ENCODE measurements at regions not wholly inside any gene's neighbourhood (a gene's known extent, or its start where the extent isn't known, plus 50 kb on each side); places are given as distances from the start of the nearest gene placed in this dataset.

DNA sequence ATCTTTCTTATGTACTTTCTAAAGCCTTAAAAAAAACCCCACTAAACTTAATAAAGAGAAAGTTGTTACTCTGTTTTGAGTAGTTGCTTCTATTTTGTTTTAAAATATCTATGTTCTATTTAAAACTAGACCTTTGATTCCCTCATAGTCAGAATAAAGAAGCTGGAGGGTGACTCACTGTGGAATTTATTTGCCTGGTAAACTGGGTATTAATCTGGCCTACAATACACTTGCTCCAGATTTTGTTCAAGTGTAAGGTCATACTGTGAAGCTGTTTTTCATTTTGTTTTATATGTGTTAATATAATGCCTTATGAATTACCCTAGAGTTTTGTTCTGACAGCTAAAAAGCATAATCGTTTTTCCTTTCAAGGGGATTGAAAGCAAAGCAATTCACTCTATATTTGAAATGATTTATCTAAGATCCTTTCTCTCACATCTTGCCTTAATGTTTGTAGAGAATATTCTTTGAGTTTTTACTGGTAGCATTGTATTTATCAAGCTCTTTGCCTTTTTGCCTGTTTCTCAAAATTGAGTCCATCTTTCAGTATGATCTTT is 277.4 kb upstream of the PITX2 start:
- no peak for DNase-seq

DNA sequence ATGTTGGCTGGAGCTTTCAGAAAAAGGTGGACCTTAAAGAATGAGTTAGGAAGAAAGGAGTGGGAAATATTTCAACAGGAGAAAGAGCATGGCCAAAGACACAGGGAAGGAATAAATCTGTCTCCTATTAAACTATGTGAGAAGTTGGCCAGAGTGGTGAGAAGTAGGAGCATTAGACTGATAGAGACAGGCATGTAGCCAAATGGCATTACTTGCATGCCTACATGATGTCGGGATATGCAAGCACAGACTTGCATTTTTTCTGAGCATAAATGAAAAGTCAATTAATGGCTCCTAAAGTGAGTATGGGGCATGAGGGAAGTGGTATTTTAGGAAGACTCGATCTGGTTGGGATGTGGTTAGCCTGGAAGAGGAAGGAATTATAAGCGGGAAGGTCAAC is 279.6 kb upstream of the PITX2 start:
- no peak for DNase-seq

GRCh38 chr4:110904435-110905065 is 281.7 kb upstream of the PITX2 start:
- DNase-seq, result no peak

GRCh38 chr4:110905367-110905766 is 282.5 kb upstream of the PITX2 start:
- no peak for DNase-seq

DNA sequence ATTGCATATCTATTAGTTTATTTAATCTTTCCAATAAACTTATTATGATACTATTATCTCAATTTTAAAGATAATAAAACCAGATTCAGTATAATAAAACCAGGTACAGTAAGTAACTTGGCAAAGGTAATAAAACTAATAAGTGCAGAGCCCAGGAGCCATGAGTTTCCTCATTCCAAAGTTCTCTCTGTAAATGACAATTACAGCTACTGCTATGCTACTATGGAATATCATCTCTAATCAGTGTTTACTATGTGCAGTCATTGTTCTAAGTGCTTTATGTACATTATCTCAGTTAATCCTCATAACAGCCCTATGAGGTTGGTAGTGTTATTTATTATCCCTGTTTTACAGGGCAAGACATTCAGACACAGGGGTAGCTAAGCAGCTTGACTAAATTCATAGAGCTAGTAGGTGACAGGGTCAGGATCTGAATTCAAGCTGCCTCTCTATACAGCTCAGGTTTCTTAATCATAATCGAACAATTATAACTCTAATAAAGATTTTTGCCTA is 285.0 kb upstream of the PITX2 start:
- no peak for DNase-seq

DNA sequence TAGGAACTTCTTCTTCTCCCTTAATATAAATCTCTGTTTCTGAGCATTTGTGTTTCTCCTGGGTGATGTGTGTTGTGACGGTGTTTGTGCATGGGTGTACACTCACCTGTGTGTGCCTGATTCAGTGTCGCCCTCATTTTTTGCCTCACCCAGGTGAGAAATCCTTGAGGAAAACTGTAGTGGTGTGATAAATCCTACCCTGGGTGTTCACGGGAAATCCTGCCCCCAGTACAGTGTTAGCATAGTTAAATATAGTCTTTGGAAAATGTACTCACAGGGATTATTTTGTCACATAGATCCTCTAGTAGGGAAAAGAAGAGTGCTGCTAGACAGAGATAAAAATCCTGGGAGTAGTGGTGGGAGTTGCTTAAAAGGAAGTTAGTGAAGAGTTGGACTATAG is 291.9 kb upstream of the PITX2 start:
- no peak for DNase-seq

DNA sequence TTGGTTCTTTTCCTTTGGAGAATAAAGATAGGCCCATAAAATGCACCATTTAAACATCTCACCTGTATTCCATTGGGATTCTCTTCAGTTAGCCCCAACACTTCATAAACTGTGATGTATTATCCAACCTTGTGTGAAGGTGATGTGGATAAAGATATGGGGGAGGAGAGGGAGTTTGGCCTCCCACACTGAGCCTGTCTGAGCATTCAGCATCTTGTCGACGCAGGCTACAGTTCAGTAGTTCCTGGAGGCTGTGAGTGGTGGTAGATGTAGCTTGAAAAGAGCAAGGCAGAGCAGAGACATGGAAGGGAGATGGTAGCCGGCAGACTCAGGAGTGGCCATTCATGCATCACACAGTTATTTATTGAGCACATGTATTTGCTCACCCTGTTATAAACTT is 292.4 kb upstream of the PITX2 start:
- no peak for DNase-seq

- DNase-seq, result no peak
Measured at GRCh38 chr4:110916505-110916904, 293.6 kb upstream of the PITX2 start.

GRCh38 chr4:110917835-110918234 is 295.0 kb upstream of the PITX2 start:
- no peak for DNase-seq

- no peak for DNase-seq
Measured at GRCh38 chr4:110920990-110921389, 298.1 kb upstream of the PITX2 start.

- no peak for DNase-seq
Measured at GRCh38 chr4:110924761-110925160, 301.9 kb upstream of the PITX2 start.

DNA sequence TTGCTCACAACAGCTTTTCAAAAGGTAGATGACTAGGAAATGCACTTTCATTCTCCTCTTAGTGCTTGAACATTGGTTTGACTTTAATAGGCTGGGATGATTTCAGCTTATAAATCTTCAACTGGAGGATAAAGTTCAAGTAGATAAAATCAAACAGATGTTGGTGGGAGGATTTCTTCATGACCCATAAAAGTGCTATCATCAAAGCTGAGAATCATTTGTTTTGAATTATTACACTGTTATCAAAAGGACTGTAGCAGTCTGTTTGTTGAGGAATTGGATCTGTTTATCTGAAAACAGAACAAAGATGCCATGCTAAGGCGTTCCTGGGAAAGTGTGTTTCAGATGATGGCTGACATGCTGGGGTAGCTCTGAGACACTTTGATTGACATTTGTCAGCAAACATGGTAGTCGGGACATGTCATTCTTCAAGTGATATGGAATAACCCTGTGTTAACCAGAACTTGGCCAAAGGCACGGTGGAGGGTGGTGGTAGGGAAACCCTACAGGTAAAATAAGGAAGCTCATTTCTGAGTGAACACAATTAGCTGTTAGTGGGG is 304.0 kb upstream of the PITX2 start:
- DNase-seq, result no peak

DNA sequence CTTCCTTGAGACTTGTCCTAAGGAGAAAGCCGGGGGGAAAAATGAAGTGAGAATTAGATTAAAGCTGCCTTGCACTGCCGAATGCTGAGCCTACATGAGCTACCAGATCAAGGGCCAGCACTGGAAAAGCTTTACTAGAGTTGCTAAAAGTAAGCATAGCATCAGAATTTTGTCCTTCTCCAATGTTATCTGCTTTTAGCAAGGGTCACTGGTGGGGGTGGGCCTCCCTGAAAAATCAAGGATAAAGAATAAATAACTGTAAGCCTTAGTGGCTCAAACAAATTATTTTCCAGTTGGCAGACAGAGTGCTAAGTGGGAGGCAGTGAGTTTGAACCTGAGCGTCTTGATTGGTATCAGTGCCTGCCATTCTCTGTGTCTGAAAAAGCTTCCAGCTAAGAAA is 310.5 kb upstream of the PITX2 start:
- DNase-seq, result no peak

- no peak for DNase-seq
Measured at GRCh38 chr4:110944501-110944900, 321.6 kb upstream of the PITX2 start.

DNA sequence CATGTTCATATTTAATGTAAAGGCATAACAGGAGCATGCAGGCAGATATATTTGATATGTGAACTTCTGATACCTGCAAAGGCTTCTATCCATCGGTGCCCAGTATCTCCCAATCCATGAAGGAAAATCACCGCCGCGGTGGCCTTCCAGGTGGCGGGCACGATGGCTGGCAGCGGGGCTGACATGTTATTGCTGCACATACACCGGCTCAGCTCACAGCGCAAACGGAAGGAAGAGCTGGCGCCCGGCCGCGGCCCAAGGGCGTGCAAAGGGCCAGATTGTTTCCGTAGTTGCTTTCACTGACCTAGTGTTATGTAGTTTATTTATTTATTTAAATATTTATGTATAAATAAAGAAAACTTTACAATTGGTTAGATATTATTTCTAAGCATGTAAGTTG is 322.7 kb upstream of the PITX2 start:
- DNase-seq, result no peak

DNA sequence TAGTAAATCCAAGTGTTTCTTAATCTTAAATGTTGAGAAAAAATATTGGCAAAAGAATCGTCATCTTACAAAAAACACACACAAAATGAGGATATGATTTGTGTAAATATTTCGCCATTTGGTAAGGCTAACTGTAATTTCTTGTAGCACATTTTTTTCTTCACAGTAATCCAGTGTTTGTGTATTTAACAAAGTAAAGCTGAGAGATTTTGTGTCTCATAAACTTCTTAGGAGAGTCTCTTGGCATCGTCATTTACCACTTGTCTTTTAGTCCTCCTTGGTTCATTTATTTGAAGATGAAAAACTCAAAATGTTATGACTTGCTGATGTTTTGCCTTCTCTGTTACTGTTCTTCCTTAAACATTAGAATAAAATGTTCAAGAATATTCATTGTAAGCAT is 326.7 kb upstream of the PITX2 start:
- DNase-seq, result no peak

GRCh38 chr4:110950731-110951130 is 327.9 kb upstream of the PITX2 start:
- DNase-seq, result no peak

DNA sequence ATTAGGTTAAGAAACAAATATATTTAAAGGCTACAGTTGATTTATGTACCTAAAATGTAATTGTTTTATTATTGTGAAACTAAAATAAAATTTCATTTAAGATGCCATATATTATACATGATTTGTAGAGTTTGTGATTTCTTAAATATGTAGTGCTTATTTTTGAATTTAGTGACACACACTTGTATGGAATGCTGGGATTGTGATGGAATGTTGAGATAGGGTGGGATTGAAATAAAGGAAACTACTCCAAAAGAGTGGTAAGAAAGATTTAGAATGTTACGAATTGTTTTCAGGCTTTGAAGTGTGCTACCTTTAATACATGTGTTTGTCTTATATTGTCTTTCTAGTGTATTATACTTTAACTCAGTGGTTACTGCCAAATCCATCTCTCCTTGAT is 330.3 kb upstream of the PITX2 start:
- no peak for DNase-seq

GRCh38 chr4:110953898-110954297 is 331.0 kb upstream of the PITX2 start:
- DNase-seq, result no peak

GRCh38 chr4:110955748-110956147 is 332.9 kb upstream of the PITX2 start:
- DNase-seq, result no peak

DNA sequence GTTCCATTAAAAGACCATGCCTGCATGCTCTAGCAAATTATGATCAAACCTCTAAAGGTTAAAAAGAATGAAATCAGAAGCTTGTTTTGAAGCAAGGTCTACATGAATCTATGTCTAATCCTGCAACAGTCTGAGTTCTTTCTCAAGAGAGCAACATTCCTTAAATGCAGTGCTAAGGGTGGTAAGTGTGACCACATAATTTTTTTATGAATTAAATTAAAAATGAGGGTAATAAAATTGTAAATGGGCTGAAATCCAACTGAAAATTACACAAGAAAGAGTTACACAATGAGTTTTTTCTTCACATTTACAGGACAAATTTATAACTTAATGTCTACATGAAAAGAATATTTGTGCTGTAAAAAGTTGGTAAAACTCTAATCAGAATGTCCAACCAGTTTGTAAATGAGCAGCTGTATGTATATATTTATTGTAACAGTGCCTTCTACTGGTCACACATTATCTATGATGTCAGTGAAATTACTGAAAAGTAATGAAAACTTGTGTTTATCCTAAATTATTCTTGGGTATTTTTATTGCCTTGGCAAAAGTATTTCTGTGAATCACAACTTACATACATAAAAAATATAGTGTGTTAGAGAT is 336.3 kb upstream of the PITX2 start:
- DNase-seq, result no peak

GRCh38 chr4:110961066-110961465 is 338.2 kb upstream of the PITX2 start:
- DNase-seq, result no peak

DNA sequence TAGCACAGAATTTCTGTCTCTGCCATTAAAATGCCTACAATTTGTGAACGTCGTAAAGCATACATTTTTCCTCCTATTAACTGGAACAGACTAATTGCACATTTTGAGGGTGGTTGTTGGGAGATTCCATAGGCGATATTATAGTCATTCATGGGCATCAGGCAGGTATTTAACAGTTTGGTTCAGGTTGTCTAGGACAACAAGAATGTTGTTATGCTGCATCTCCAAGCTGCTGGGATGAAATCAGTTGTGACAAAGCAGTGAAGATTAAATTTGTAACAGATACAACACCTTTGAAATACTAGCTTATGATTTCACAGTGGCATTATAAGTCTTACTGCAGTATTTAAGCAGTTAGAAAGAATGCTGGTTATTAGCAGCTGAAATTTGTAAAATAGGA is 339.7 kb upstream of the PITX2 start:
- no peak for DNase-seq

GRCh38 chr4:110963662-110964280 is 340.9 kb upstream of the PITX2 start:
- DNase-seq, result no peak
